Testis (tissue), 2 donors: ENCODE measurements at regions not wholly inside any gene's neighbourhood (a gene's known extent, or its start where the extent isn't known, plus 50 kb on each side); places are given as distances from the start of the nearest gene placed in this dataset.
A peak's percentile ranks its signal among the peaks of the same experiment; 100 is the strongest.

Experiments used
- POLR2A ChIP-seq: fragments of 450-650 bp; IDR thresholded peaks from one replicate; pipeline ENCODE4 v1.6.1; 2017; ENCODE audit warnings: antibody characterized with exemption, mild to moderate bottlenecking, moderate library complexity
- TF ChIP-seq, protein P1 (sequence below), 3 experiments: fragments of 450-650 bp in 2 of 3; fragments of 200-600 bp in 1 of 3; sonication (generic) in 1 of 3; IDR thresholded peaks; one replicate each; pipeline ENCODE4 v1.5.1; 2016 to 2019; ENCODE audit warnings: antibody characterized with exemption in 3 of 3, mild to moderate bottlenecking in 2 of 3, moderate library complexity in 1 of 3

DNA sequence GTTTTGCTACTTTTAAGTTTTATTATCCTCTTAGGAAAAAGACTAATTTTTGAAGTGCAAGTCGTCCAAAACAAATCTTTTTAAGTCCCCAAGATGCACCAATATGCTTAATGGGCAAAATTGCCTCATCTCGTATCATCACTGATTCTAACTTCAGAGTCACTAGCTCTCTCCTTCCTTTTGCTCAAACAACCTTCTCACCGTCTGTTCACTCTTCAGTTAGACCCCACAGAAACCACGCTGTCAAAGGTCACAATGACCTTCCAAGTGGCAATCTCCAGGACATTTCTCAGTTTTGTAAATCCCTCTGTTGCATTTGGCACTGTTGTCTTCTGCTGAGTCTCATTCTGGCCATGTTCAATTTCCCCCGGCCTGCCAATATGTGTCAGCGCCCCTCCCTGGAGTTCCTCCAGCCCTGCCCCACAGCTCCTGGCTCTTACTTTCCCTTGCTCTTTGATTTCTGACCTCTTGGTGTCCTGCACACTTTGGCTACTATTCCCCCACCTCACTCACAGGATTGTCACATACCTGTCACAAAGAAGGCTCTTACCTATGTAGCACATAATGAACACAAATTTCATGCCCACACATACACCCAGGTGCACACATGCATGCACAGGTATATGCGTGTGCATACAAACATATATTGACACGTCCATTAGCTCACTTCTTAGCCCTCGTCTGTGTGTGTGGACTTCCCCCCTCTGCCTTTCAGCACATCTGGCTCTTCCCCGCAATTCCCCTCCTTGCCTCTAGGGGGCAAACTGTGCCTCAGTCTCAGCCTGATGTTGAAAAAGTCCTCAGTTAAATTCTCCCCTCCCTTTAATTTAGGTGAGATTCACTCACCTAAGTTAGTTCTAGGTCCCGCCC, 354.0 kb upstream of the DUSP10 start:
- TF ChIP-seq, protein P1, sequence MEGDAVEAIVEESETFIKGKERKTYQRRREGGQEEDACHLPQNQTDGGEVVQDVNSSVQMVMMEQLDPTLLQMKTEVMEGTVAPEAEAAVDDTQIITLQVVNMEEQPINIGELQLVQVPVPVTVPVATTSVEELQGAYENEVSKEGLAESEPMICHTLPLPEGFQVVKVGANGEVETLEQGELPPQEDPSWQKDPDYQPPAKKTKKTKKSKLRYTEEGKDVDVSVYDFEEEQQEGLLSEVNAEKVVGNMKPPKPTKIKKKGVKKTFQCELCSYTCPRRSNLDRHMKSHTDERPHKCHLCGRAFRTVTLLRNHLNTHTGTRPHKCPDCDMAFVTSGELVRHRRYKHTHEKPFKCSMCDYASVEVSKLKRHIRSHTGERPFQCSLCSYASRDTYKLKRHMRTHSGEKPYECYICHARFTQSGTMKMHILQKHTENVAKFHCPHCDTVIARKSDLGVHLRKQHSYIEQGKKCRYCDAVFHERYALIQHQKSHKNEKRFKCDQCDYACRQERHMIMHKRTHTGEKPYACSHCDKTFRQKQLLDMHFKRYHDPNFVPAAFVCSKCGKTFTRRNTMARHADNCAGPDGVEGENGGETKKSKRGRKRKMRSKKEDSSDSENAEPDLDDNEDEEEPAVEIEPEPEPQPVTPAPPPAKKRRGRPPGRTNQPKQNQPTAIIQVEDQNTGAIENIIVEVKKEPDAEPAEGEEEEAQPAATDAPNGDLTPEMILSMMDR (IDR thresholded peaks at IDR 0.05), result peak; percentile 28 to 87 (median 39)
- no peak for TF ChIP-seq POLR2A
